ENCODE measurements at regions not wholly inside any gene's neighbourhood (a gene's known extent, or its start where the extent isn't known, plus 50 kb on each side); places are given as distances from the start of the nearest gene placed in this dataset.

DNA sequence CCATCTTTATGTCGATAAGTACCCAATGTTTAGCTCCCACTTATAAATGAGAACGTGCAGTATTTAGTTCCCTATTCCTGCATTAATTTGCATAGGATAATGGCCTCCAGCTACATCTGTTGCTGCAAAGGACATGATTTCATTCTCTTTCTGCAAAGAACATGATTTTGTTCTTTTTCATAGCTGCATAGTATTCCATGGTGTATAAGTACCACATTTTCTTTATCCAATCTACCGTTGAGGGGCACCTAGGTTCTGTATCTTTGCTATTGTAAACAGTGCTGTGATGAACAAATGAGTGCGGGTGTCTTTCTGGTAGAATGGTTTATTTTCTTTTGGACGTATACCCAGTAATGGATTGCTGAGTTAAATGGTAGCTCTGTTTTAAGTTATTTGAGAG is 63.0 kb downstream of the HLX start:
- no peak for TF ChIP-seq CREB1 (IDR thresholded peaks at IDR 0.05; ENCODE audit: low read depth)
- no peak for TF ChIP-seq NBN (IDR thresholded peaks at IDR 0.05)
